Gastrocnemius medialis (tissue), 4 donors: ENCODE measurements at regions not wholly inside any gene's neighbourhood (a gene's known extent, or its start where the extent isn't known, plus 50 kb on each side); places are given as distances from the start of the nearest gene placed in this dataset.

Experiments used
- POLR2A ChIP-seq, 2 donors: fragments of 450-650 bp; IDR thresholded peaks; one replicate each; pipeline ENCODE4 v1.6.1; 2017; ENCODE audit warnings: antibody characterized with exemption in 2 of 2, mild to moderate bottlenecking in 2 of 2, moderate library complexity in 2 of 2
- TF ChIP-seq, protein P1 (sequence below), 5 experiments: fragments of 450-650 bp in 3 of 5; fragments of 200-600 bp in 2 of 5; sonication (generic) in 2 of 5; IDR thresholded peaks in 4 of 5; conservative IDR thresholded peaks in 1 of 5; 1 replicate in 4 of 5; 2 replicates in 1 of 5; pipeline ENCODE4 v1.5.1; 2016 to 2019; ENCODE audit warnings: antibody characterized with exemption in 5 of 5, mild to moderate bottlenecking in 3 of 5, moderate library complexity in 3 of 5

GRCh38 chr2:217075268-217076057 lies 215.6 kb upstream of the TNP1 start:
- TF ChIP-seq, protein P1, sequence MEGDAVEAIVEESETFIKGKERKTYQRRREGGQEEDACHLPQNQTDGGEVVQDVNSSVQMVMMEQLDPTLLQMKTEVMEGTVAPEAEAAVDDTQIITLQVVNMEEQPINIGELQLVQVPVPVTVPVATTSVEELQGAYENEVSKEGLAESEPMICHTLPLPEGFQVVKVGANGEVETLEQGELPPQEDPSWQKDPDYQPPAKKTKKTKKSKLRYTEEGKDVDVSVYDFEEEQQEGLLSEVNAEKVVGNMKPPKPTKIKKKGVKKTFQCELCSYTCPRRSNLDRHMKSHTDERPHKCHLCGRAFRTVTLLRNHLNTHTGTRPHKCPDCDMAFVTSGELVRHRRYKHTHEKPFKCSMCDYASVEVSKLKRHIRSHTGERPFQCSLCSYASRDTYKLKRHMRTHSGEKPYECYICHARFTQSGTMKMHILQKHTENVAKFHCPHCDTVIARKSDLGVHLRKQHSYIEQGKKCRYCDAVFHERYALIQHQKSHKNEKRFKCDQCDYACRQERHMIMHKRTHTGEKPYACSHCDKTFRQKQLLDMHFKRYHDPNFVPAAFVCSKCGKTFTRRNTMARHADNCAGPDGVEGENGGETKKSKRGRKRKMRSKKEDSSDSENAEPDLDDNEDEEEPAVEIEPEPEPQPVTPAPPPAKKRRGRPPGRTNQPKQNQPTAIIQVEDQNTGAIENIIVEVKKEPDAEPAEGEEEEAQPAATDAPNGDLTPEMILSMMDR (IDR thresholded peaks at IDR 0.05 in 4 of 5, conservative IDR thresholded peaks at IDR 0.05 in 1 of 5): no peak
- no peak for TF ChIP-seq POLR2A (IDR thresholded peaks at IDR 0.05)
